ENCODE measurements at regions not wholly inside any gene's neighbourhood (a gene's known extent, or its start where the extent isn't known, plus 50 kb on each side); places are given as distances from the start of the nearest gene placed in this dataset.

GRCh38 chr4:32950866-32951265, 2230.7 kb downstream of the PCDH7 start (continued):
- no peak for TF ChIP-seq CTBP2 (IDR thresholded peaks at IDR 0.05; ENCODE audit: borderline replicate concordance, insufficient read depth, insufficient read length, low read length)
- no peak for TF ChIP-seq EGR1 (IDR thresholded peaks at IDR 0.05; ENCODE audit: borderline replicate concordance, low read depth, low read length)
- no peak for TF ChIP-seq KDM4A (IDR thresholded peaks at IDR 0.05; ENCODE audit: low read depth, low read length, severe bottlenecking)
- TF ChIP-seq ASH2L (IDR thresholded peaks at IDR 0.05; ENCODE audit: low read length) = no peak
- TF ChIP-seq RNF2 (IDR thresholded peaks at IDR 0.05; ENCODE audit: borderline replicate concordance, low read depth, low read length, missing control alignments, poor library complexity, severe bottlenecking) = no peak
- no peak for TF ChIP-seq CREB1 (IDR thresholded peaks at IDR 0.05)
